WTC11 (cell line): ENCODE measurements at regions not wholly inside any gene's neighbourhood (a gene's known extent, or its start where the extent isn't known, plus 50 kb on each side); places are given as distances from the start of the nearest gene placed in this dataset.

Experiments used
- ATAC-seq: fragments of 200-7000 bp; cut with Tn5 transposase; 2 replicates; pipeline ENCODE4 v1.10.0; 2021; ENCODE audit warnings: mild to moderate bottlenecking, moderate library complexity
- CTCF ChIA-PET: fragments of 300-600 bp; sonication (Branson Sonifier 250); formaldehyde crosslinking; loops from one replicate; lab custom pipeline; 2021; ENCODE audit warnings: antibody characterized with exemption; lab: Charles Lee
- POLR2A ChIA-PET: fragments of 350-600 bp; sonication (Branson Sonifier 250); formaldehyde crosslinking; loops from one replicate; lab custom pipeline; 2021; ENCODE audit warnings: antibody characterized with exemption; lab: Charles Lee
- DNase-seq: peaks from one replicate; pipeline ENCODE4 v3.0.0; 2021; ENCODE audit warnings: low spot score
- H3K27ac Mint-ChIP-seq: 2 replicates; pipeline ENCODE4 v1.8.0; 2021; ENCODE audit warnings: mixed read lengths
- H3K27me3 Mint-ChIP-seq: 2 replicates; pipeline ENCODE4 v1.8.0; 2021; ENCODE audit warnings: low read depth, mild to moderate bottlenecking, moderate library complexity, mixed read lengths
- H3K36me3 Mint-ChIP-seq: 2 replicates; pipeline ENCODE4 v1.8.0; 2021; ENCODE audit warnings: mixed read lengths
- H3K4me1 Mint-ChIP-seq: 2 replicates; pipeline ENCODE4 v1.8.0; 2022; ENCODE audit warnings: mixed read lengths
- H3K4me3 Mint-ChIP-seq: 2 replicates; pipeline ENCODE4 v1.8.0; 2021; ENCODE audit warnings: mild to moderate bottlenecking, moderate library complexity, mixed read lengths
- H3K9me3 Mint-ChIP-seq: 2 replicates; pipeline ENCODE4 v1.8.0; 2021; ENCODE audit warnings: mixed read lengths
- ETV6 ChIP-seq: sonication (generic); formaldehyde crosslinking; IDR thresholded peaks from 2 replicates; pipeline ENCODE4 v1.8.1; 2022; ENCODE audit warnings: mild to moderate bottlenecking, missing genetic modification reagents
- FOXJ3 ChIP-seq: sonication (generic); formaldehyde crosslinking; IDR thresholded peaks from 2 replicates; pipeline ENCODE4 v1.9.0; 2021; ENCODE audit warnings: missing genetic modification reagents, mild to moderate bottlenecking, borderline replicate concordance
- GABPB1 ChIP-seq: sonication (generic); formaldehyde crosslinking; IDR thresholded peaks from 2 replicates; pipeline ENCODE4 v1.8.1; 2023; ENCODE audit warnings: mild to moderate bottlenecking, missing genetic modification reagents
- JAZF1 ChIP-seq: fragments of 250-450 bp; sonication (Bioruptor Pico); IDR thresholded peaks from 2 replicates; pipeline ENCODE4 v1.9.0; 2021; ENCODE audit warnings: moderate library complexity, mild to moderate bottlenecking, inconsistent platforms
- KAT7 ChIP-seq: sonication (generic); formaldehyde crosslinking; IDR thresholded peaks from 2 replicates; pipeline ENCODE4 v1.8.1; 2023; ENCODE audit warnings: missing genetic modification reagents, mild to moderate bottlenecking, borderline replicate concordance
- MAX ChIP-seq: sonication (generic); formaldehyde crosslinking; IDR thresholded peaks from 2 replicates; pipeline ENCODE4 v1.8.0; 2022; ENCODE audit warnings: mild to moderate bottlenecking, missing genetic modification reagents
- MLX ChIP-seq: sonication (generic); formaldehyde crosslinking; IDR thresholded peaks from 2 replicates; pipeline ENCODE4 v1.8.1; 2023; ENCODE audit warnings: mild to moderate bottlenecking, missing genetic modification reagents, moderate library complexity
- MXD4 ChIP-seq: fragments of 250-450 bp; sonication (Bioruptor Pico); IDR thresholded peaks from 2 replicates; pipeline ENCODE4 v1.8.0; 2021; ENCODE audit warnings: mild to moderate bottlenecking, moderate library complexity, borderline replicate concordance
- MYBL2 ChIP-seq: sonication (generic); formaldehyde crosslinking; IDR thresholded peaks from 2 replicates; pipeline ENCODE4 v1.8.1; 2023; ENCODE audit warnings: mild to moderate bottlenecking, moderate library complexity, missing genetic modification reagents
- NFE2L1 ChIP-seq: sonication (generic); formaldehyde crosslinking; IDR thresholded peaks from 2 replicates; pipeline ENCODE4 v1.8.1; 2023; ENCODE audit warnings: missing genetic modification reagents
- NR2C2 ChIP-seq: sonication (generic); formaldehyde crosslinking; IDR thresholded peaks from 2 replicates; pipeline ENCODE4 v1.8.0; 2022; ENCODE audit warnings: mild to moderate bottlenecking, missing genetic modification reagents
- PRRX2 ChIP-seq: fragments of 250-450 bp; sonication (Bioruptor Pico); IDR thresholded peaks from 2 replicates; pipeline ENCODE4 v1.8.0; 2021; ENCODE audit warnings: mild to moderate bottlenecking
- RELA ChIP-seq: sonication (generic); formaldehyde crosslinking; IDR thresholded peaks from 2 replicates; pipeline ENCODE4 v1.8.1; 2022; ENCODE audit warnings: missing genetic modification reagents, mild to moderate bottlenecking, borderline replicate concordance
- RORB ChIP-seq: fragments of 250-450 bp; sonication (Bioruptor Pico); IDR thresholded peaks from 2 replicates; pipeline ENCODE4 v1.9.0; 2021; ENCODE audit warnings: mild to moderate bottlenecking
- SMAD4 ChIP-seq: sonication (generic); formaldehyde crosslinking; IDR thresholded peaks from 2 replicates; pipeline ENCODE4 v1.8.0; 2022; ENCODE audit warnings: mild to moderate bottlenecking, missing genetic modification reagents
- TEAD4 ChIP-seq: sonication (generic); formaldehyde crosslinking; IDR thresholded peaks from 2 replicates; pipeline ENCODE4 v1.8.0; 2022; ENCODE audit warnings: mild to moderate bottlenecking, missing genetic modification reagents
- ZNF121 ChIP-seq: sonication (generic); formaldehyde crosslinking; IDR thresholded peaks from 2 replicates; pipeline ENCODE4 v1.8.0; 2023; ENCODE audit warnings: missing genetic modification reagents
- ZNF232 ChIP-seq: sonication (generic); formaldehyde crosslinking; IDR thresholded peaks from 2 replicates; pipeline ENCODE4 v1.8.0; 2022; ENCODE audit warnings: mild to moderate bottlenecking, missing genetic modification reagents
- ZNF396 ChIP-seq: fragments of 250-450 bp; sonication (Bioruptor Pico); IDR thresholded peaks from 2 replicates; pipeline ENCODE4 v1.8.0; 2021; ENCODE audit warnings: mild to moderate bottlenecking, moderate library complexity, borderline replicate concordance
- ZNF425 ChIP-seq: fragments of 250-450 bp; sonication (Bioruptor Pico); conservative IDR thresholded peaks from 2 replicates; pipeline ENCODE4 v1.9.0; 2021; ENCODE audit warnings: mild to moderate bottlenecking
- TF ChIP-seq, protein P1 (sequence below): fragments of 250-450 bp; sonication (Bioruptor Pico); IDR thresholded peaks from 2 replicates; pipeline ENCODE4 v1.9.0; 2021; ENCODE audit warnings: mild to moderate bottlenecking, borderline replicate concordance
- TF ChIP-seq, protein P2 (sequence below): sonication (generic); formaldehyde crosslinking; IDR thresholded peaks from 2 replicates; pipeline ENCODE4 v1.8.1; 2022; ENCODE audit warnings: low read depth, mild to moderate bottlenecking, moderate library complexity, missing genetic modification reagents, borderline replicate concordance
- TF ChIP-seq, protein P3 (sequence below): sonication (generic); formaldehyde crosslinking; IDR thresholded peaks from 2 replicates; pipeline ENCODE4 v1.8.1; 2023; ENCODE audit warnings: mild to moderate bottlenecking, moderate library complexity, missing genetic modification reagents
- TF ChIP-seq, protein P4 (sequence below): sonication (generic); formaldehyde crosslinking; IDR thresholded peaks from 2 replicates; pipeline ENCODE4 v1.8.0; 2022; ENCODE audit warnings: mild to moderate bottlenecking, missing genetic modification reagents
- TF ChIP-seq, protein P5 (sequence below): fragments of 250-450 bp; sonication (Bioruptor Pico); IDR thresholded peaks from 2 replicates; pipeline ENCODE4 v1.8.0; 2021; ENCODE audit warnings: mild to moderate bottlenecking

- POLR2A ChIA-PET: no interaction called here
- no peak overlapping the region for H3K4me3 Mint-ChIP-seq
- DNase-seq (no peak), ATAC-seq (no peak)
- H3K9me3 Mint-ChIP-seq: peaks cover 20% of the 10 kb centered on the region
- 0 out of 2 replicates have a peak, but pooled peaks cover 2% of the 10 kb centered on the region for H3K36me3 Mint-ChIP-seq
- H3K4me1 Mint-ChIP-seq: no peaks in the 10 kb centered on the region
- H3K27me3 Mint-ChIP-seq: no peaks in the 10 kb centered on the region; the same call in 1 of the 2 replicates
- no peak for TF ChIP-seq ZNF232 (CRISPR knock-in tag)
- TF ChIP-seq, protein P1, sequence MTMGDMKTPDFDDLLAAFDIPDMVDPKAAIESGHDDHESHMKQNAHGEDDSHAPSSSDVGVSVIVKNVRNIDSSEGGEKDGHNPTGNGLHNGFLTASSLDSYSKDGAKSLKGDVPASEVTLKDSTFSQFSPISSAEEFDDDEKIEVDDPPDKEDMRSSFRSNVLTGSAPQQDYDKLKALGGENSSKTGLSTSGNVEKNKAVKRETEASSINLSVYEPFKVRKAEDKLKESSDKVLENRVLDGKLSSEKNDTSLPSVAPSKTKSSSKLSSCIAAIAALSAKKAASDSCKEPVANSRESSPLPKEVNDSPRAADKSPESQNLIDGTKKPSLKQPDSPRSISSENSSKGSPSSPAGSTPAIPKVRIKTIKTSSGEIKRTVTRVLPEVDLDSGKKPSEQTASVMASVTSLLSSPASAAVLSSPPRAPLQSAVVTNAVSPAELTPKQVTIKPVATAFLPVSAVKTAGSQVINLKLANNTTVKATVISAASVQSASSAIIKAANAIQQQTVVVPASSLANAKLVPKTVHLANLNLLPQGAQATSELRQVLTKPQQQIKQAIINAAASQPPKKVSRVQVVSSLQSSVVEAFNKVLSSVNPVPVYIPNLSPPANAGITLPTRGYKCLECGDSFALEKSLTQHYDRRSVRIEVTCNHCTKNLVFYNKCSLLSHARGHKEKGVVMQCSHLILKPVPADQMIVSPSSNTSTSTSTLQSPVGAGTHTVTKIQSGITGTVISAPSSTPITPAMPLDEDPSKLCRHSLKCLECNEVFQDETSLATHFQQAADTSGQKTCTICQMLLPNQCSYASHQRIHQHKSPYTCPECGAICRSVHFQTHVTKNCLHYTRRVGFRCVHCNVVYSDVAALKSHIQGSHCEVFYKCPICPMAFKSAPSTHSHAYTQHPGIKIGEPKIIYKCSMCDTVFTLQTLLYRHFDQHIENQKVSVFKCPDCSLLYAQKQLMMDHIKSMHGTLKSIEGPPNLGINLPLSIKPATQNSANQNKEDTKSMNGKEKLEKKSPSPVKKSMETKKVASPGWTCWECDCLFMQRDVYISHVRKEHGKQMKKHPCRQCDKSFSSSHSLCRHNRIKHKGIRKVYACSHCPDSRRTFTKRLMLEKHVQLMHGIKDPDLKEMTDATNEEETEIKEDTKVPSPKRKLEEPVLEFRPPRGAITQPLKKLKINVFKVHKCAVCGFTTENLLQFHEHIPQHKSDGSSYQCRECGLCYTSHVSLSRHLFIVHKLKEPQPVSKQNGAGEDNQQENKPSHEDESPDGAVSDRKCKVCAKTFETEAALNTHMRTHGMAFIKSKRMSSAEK: no peak
- TF ChIP-seq, protein P2, sequence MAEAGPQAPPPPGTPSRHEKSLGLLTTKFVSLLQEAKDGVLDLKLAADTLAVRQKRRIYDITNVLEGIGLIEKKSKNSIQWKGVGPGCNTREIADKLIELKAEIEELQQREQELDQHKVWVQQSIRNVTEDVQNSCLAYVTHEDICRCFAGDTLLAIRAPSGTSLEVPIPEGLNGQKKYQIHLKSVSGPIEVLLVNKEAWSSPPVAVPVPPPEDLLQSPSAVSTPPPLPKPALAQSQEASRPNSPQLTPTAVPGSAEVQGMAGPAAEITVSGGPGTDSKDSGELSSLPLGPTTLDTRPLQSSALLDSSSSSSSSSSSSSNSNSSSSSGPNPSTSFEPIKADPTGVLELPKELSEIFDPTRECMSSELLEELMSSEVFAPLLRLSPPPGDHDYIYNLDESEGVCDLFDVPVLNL (CRISPR knock-in tag): no peak
- TF ChIP-seq, protein P3, sequence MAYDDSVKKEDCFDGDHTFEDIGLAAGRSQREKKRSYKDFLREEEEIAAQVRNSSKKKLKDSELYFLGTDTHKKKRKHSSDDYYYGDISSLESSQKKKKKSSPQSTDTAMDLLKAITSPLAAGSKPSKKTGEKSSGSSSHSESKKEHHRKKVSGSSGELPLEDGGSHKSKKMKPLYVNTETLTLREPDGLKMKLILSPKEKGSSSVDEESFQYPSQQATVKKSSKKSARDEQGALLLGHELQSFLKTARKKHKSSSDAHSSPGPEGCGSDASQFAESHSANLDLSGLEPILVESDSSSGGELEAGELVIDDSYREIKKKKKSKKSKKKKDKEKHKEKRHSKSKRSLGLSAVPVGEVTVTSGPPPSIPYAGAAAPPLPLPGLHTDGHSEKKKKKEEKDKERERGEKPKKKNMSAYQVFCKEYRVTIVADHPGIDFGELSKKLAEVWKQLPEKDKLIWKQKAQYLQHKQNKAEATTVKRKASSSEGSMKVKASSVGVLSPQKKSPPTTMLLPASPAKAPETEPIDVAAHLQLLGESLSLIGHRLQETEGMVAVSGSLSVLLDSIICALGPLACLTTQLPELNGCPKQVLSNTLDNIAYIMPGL (CRISPR knock-in tag): no peak
- TF ChIP-seq MXD4 (CRISPR knock-in tag): no peak
- TF ChIP-seq MYBL2 (CRISPR knock-in tag): no peak
- TF ChIP-seq ETV6 (CRISPR knock-in tag): no peak
- no peak for TF ChIP-seq MAX (CRISPR knock-in tag)
- no peak for TF ChIP-seq FOXJ3 (CRISPR knock-in tag)
- no peak for TF ChIP-seq NR2C2 (CRISPR knock-in tag)
- no peak for TF ChIP-seq KAT7 (CRISPR knock-in tag)
- no peak for TF ChIP-seq RELA
- no peak for TF ChIP-seq GABPB1 (CRISPR knock-in tag)
- no peak for TF ChIP-seq SMAD4 (CRISPR knock-in tag)
- TF ChIP-seq TEAD4 (CRISPR knock-in tag): no peak
- TF ChIP-seq ZNF425 (CRISPR knock-in tag): no peak
- H3K27ac Mint-ChIP-seq: no peak overlapping the region
- CTCF ChIA-PET: interaction anchor here (1.7 kb wide), 1 partner anchor 154 kb away, joined by 5 read pairs; no protein-coding TSS in a partner anchor
These were observed 106.9 kb upstream of the COL5A1 start for GRCh38 chr9:134534661-134535080.

- Mint-ChIP-seq H3K9me3 (peaks cover 15% of the 10 kb centered on the region), H3K4me3 (no peak overlapping the region), H3K27me3 (no peaks in the 10 kb centered on the region; the same call in 1 of the 2 replicates), H3K27ac (no peak overlapping the region), H3K4me1 (no peaks in the 10 kb centered on the region), H3K36me3 (no peaks in the 10 kb centered on the region)
- no peak for DNase-seq
- ChIA-PET CTCF (interaction anchor here (1.7 kb wide), 1 partner anchor 154 kb away, joined by 5 read pairs; no protein-coding TSS in a partner anchor), POLR2A (no interaction called here)
- ATAC-seq: no peak
- no peak for TF ChIP-seq ZNF121 (CRISPR knock-in tag)
- TF ChIP-seq ETV6 (CRISPR knock-in tag): no peak
- no peak for TF ChIP-seq ZNF396 (CRISPR knock-in tag)
- TF ChIP-seq RORB: no peak
- TF ChIP-seq, protein P4, sequence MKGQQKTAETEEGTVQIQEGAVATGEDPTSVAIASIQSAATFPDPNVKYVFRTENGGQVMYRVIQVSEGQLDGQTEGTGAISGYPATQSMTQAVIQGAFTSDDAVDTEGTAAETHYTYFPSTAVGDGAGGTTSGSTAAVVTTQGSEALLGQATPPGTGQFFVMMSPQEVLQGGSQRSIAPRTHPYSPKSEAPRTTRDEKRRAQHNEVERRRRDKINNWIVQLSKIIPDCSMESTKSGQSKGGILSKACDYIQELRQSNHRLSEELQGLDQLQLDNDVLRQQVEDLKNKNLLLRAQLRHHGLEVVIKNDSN (CRISPR knock-in tag): no peak
- TF ChIP-seq PRRX2 (CRISPR knock-in tag): no peak
- TF ChIP-seq JAZF1: no peak
- TF ChIP-seq, protein P5, sequence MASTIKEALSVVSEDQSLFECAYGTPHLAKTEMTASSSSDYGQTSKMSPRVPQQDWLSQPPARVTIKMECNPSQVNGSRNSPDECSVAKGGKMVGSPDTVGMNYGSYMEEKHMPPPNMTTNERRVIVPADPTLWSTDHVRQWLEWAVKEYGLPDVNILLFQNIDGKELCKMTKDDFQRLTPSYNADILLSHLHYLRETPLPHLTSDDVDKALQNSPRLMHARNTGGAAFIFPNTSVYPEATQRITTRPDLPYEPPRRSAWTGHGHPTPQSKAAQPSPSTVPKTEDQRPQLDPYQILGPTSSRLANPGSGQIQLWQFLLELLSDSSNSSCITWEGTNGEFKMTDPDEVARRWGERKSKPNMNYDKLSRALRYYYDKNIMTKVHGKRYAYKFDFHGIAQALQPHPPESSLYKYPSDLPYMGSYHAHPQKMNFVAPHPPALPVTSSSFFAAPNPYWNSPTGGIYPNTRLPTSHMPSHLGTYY (CRISPR knock-in tag): no peak
- no peak for TF ChIP-seq NFE2L1 (CRISPR knock-in tag)
- TF ChIP-seq MLX (CRISPR knock-in tag): no peak
These were observed 106.4 kb upstream of the COL5A1 start for GRCh38 chr9:134535171-134535570.
